ENCODE measurements at regions not wholly inside any gene's neighbourhood (a gene's known extent, or its start where the extent isn't known, plus 50 kb on each side); places are given as distances from the start of the nearest gene placed in this dataset.

DNA sequence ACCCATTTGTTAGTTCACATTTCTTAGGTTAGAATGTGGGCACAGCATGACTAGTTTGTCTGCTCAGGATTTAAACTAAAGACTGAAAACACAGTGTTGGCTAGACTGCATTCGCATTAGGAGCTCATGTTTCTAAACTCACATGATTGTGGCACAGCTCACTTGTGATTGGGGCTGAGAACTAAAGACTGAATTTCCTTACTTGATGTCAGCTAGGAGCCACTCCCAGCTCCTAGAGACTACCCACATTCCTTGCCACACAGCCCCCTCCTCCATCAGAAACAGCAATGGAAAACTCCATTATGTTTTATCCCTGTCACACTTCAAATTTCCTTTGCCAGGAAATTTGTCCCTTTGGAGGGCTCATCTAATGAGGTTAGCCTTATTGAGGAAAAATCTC is 170.2 kb upstream of the NUDT6 start:
- TF ChIP-seq POLR2A (IDR thresholded peaks at IDR 0.05) (no peak), CTCF (IDR thresholded peaks at IDR 0.05) (no peak)

Data from adrenal gland (tissue), 5 donors.